ENCODE measurements at regions not wholly inside any gene's neighbourhood (a gene's known extent, or its start where the extent isn't known, plus 50 kb on each side); places are given as distances from the start of the nearest gene placed in this dataset.

GRCh38 chr5:107325866-107326265, 344.9 kb downstream of the EFNA5 start:
- no peak overlapping the region for H3K4me3 ChIP-seq (ENCODE audit: low read depth, low read length)
- TF ChIP-seq, protein P1, sequence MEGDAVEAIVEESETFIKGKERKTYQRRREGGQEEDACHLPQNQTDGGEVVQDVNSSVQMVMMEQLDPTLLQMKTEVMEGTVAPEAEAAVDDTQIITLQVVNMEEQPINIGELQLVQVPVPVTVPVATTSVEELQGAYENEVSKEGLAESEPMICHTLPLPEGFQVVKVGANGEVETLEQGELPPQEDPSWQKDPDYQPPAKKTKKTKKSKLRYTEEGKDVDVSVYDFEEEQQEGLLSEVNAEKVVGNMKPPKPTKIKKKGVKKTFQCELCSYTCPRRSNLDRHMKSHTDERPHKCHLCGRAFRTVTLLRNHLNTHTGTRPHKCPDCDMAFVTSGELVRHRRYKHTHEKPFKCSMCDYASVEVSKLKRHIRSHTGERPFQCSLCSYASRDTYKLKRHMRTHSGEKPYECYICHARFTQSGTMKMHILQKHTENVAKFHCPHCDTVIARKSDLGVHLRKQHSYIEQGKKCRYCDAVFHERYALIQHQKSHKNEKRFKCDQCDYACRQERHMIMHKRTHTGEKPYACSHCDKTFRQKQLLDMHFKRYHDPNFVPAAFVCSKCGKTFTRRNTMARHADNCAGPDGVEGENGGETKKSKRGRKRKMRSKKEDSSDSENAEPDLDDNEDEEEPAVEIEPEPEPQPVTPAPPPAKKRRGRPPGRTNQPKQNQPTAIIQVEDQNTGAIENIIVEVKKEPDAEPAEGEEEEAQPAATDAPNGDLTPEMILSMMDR (IDR thresholded peaks at IDR 0.05; ENCODE audit: low read depth, low read length, missing control alignments): no peak
- DNase-seq (ENCODE audit: low read depth): no peak

- TF ChIP-seq, protein P1 (IDR thresholded peaks at IDR 0.05; ENCODE audit: low read depth, low read length, missing control alignments): no peak
- no peak for DNase-seq (ENCODE audit: low read depth)
- H3K4me3 ChIP-seq (ENCODE audit: low read depth, low read length): no peak overlapping the region
Observed at GRCh38 chr5:107324809-107325208, 345.9 kb downstream of the EFNA5 start.

DNA sequence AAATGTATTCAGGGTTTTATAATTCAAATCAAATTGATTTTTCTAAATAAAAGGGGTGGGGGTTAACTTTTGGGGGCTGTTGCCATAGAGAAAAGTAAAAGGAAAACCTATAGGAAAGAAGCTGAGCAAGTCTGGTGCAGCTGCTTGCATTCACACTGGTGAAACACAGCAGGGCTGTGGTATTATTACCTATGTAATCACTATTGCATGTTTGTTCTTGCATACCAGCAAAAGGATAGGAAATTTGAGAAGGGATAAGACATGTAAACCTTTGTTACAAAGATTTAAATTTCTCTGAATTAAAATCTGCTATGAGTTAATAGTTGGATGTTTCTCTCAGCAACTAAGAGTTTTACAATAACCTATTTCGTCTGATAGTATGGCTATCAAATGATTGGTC, 346.7 kb downstream of the EFNA5 start:
- TF ChIP-seq, protein P1 (IDR thresholded peaks at IDR 0.05; ENCODE audit: low read depth, low read length, missing control alignments): no peak
- H3K4me3 ChIP-seq (ENCODE audit: low read depth, low read length): no peak overlapping the region
- no peak for DNase-seq (ENCODE audit: low read depth)

DNA sequence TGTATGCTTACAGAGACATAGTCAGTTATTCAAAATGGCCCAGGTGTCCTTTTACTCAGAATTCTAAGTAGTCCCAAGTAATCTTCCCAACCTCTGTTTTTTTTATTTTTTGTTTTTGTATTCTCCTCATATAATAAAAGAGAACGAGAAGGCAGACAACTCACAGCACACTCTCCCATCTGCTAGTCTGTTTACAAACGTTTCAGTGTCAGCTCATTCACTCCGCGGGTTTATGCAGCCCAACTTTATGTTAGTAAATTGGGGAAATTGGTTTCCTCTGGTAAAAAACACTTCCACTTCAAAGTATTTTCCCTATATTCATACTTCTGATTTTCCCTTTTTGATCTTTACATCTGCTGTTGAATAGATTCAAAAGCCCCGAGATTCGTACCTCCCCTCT, 347.2 kb downstream of the EFNA5 start:
- TF ChIP-seq, protein P1 (IDR thresholded peaks at IDR 0.05; ENCODE audit: low read depth, low read length, missing control alignments): no peak
- no peak overlapping the region for H3K4me3 ChIP-seq (ENCODE audit: low read depth, low read length)
- no peak for DNase-seq (ENCODE audit: low read depth)

- DNase-seq (ENCODE audit: low read depth): no peak
- TF ChIP-seq, protein P1 (IDR thresholded peaks at IDR 0.05; ENCODE audit: low read depth, low read length, missing control alignments): no peak
- H3K4me3 ChIP-seq (ENCODE audit: low read depth, low read length): no peak overlapping the region
Observed at GRCh38 chr5:107322936-107323335, 347.8 kb downstream of the EFNA5 start.

DNA sequence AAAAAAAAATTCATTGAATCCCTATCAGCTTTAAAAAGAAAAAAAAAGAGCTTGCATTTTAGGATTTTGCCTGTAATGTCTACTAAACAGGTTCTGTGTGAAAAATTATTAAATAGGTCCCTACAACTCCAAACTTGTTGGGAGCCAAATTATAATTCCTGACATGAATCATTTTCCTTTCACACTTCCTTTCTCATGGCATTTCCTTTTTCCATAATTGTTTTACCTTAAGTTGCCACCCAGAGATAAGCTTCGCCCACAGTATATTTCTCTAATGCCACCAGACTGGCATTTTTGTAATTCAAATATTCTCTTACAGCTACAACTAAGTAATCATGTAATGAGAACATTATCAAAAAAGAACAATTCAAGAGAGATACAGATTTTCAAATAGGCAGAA, 348.8 kb downstream of the EFNA5 start:
- H3K4me3 ChIP-seq (ENCODE audit: low read depth, low read length): no peak overlapping the region
- DNase-seq (ENCODE audit: low read depth): no peak
- TF ChIP-seq, protein P1 (IDR thresholded peaks at IDR 0.05; ENCODE audit: low read depth, low read length, missing control alignments): no peak

DNA sequence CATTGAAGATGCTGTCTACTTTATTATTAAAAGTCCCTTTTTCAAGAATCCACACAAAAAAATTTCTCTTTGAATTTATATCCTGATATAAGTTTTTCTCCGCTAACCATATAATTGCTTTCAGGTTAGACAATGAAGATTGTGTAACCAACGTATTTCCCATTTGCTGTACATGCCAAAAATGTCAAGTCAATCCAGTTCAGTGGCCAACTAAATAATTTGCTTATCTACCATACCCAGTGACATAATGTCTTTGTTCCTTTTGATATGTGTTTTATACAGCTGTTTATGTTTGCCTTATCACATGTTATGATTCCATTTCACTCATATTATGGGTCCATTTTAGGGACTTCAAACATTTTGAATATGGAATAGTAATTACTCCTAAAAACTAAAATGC, 349.9 kb downstream of the EFNA5 start:
- no peak for DNase-seq (ENCODE audit: low read depth)
- no peak overlapping the region for H3K4me3 ChIP-seq (ENCODE audit: low read depth, low read length)
- TF ChIP-seq, protein P1 (IDR thresholded peaks at IDR 0.05; ENCODE audit: low read depth, low read length, missing control alignments): no peak

Data from GM12864 (cell line).